ENCODE measurements at regions not wholly inside any gene's neighbourhood (a gene's known extent, or its start where the extent isn't known, plus 50 kb on each side); places are given as distances from the start of the nearest gene placed in this dataset.
"Not testable (repeated sequence)": the region's sequence is repeated elsewhere in the genome, so short reads cannot be mapped to it uniquely, and the experiment has no call there.

DNA sequence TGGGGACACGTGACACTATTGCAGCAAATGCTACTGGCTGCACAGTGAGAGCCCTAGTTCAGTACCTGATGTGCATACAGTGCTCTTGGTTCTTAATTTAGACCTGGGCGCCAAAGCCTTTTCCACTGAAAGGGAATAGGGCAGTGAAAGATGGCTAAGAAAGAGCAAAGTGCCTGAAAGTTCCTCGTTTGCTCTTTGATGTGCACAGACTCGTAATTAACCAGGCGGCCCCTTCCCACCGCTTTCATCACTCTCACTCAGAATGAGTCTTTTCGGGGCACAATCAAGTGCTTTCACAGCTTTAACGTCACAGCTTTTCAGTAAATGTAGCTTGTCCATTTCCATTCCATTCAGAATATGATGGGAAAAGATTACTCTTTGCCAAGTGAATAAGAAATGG lies 116.6 kb upstream of the ADRA1B start:
- H3K4me3 Mint-ChIP-seq = no peak overlapping the region
- no peaks in the 10 kb centered on the region for H3K4me1 Mint-ChIP-seq (ENCODE audit: low read depth)
- DNase-seq = no peak
- H3K9me3 Mint-ChIP-seq = no peaks in the 10 kb centered on the region
- CTCF ChIA-PET = no interaction called here
- intact Hi-C loops (cut with micrococcal nuclease) = no loop called here
- H3K36me3 Mint-ChIP-seq (ENCODE audit: low read depth) = no peaks in the 10 kb centered on the region
- H3K27me3 Mint-ChIP-seq (ENCODE audit: low read depth) = peaks cover 10% of the 10 kb centered on the region
- no peak overlapping the region for H3K27ac Mint-ChIP-seq

DNA sequence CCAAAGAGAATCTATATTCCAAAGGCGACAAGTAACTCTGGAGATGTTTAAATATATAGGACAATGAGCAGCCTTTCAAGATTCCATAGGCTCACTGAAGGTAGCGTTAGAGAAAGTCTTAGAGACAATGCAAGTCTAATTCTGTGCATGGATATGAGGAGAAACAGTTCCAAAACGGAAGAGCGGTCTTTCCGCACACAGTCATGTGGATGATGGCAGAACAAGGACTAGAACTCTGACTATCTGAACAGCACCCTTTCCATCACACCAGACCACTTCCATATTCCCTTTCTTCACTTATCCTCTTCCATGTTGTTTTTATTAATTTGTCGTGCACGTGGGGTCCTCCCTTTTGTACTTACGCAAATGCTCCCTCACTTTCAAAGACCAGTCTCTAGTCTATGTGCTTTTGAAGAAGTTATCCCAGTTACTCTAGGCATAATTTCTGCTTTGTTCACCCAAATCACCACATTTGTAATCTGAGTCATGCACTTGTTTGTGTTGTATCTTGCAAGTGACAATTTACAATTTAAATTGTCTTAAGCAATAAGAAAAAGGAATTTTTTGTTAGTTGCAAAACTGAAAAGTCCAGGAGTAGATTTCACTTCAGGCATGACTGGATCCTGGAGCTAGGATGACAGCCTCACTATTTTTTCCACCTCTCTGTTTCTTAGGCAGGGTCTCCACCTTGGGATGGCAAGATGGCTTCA lies 116.0 kb upstream of the ADRA1B start:
- DNase-seq = no peak
- no peak overlapping the region for H3K4me3 Mint-ChIP-seq
- H3K27ac Mint-ChIP-seq = no peak overlapping the region
- intact Hi-C loops (cut with micrococcal nuclease) = no loop called here
- H3K36me3 Mint-ChIP-seq (ENCODE audit: low read depth) = no peaks in the 10 kb centered on the region
- peaks cover 15% of the 10 kb centered on the region for H3K27me3 Mint-ChIP-seq (ENCODE audit: low read depth)
- CTCF ChIA-PET = no interaction called here
- H3K9me3 Mint-ChIP-seq = peaks cover 4% of the 10 kb centered on the region
- no peaks in the 10 kb centered on the region for H3K4me1 Mint-ChIP-seq (ENCODE audit: low read depth)

- Mint-ChIP-seq H3K27me3 (ENCODE audit: low read depth) (peaks cover 16% of the 10 kb centered on the region), H3K27ac (no peak overlapping the region), H3K36me3 (ENCODE audit: low read depth) (no peaks in the 10 kb centered on the region), H3K4me1 (ENCODE audit: low read depth) (no peaks in the 10 kb centered on the region), H3K9me3 (peaks cover 4% of the 10 kb centered on the region), H3K4me3 (no peak overlapping the region)
- intact Hi-C loops (cut with micrococcal nuclease) = no loop called here
- no peak for DNase-seq
- CTCF ChIA-PET = no interaction called here
Observed at GRCh38 chr5:159801303-159801702, 115.0 kb upstream of the ADRA1B start.

DNA sequence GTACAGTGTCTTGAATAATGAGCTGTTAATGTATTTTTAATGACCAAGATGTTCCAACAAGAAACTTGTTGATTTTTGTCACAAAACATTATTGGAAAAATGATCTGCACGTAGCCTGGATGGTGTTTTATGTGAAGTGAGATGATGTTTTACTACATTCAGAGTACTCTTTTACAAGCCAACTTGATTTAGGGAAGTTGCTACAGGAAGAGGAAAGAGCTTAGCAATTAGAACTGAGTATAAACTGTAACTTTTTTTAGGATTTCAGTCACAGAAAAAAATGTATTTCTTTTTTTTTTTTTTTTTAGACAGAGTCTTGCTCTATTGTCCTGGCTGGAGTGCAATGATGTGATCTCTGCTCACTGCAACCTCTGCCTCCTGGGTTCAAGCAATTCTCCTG lies 113.6 kb upstream of the ADRA1B start:
- Mint-ChIP-seq H3K36me3 (ENCODE audit: low read depth) (no peaks in the 10 kb centered on the region), H3K4me1 (ENCODE audit: low read depth) (no peaks in the 10 kb centered on the region), H3K27ac (no peak overlapping the region), H3K4me3 (no peak overlapping the region), H3K27me3 (ENCODE audit: low read depth) (peaks cover 21% of the 10 kb centered on the region), H3K9me3 (peaks cover 8% of the 10 kb centered on the region)
- intact Hi-C loops (cut with micrococcal nuclease) = no loop called here
- no peak for DNase-seq
- CTCF ChIA-PET = interaction anchor here (0.7 kb wide), 1 partner anchor 28 kb away, joined by 3 read pairs; no protein-coding TSS in a partner anchor

DNA sequence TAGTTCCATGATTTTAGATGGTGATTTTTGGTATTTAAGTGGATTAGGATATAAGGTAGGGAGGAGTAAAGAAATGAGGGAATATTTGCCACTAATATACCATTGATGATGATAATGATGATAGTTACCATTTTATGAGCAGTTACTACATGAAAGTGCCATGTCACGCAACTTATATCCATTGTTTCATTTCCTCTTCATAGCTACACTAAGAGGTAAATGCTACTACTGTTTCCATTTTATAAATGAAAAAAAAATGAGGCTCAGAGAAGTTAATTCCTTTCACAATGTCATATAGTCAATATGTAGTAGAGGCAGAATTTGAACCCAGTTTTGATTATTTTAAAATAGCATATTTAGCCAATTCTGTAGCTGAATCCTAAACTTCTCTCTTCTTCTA lies 112.2 kb upstream of the ADRA1B start:
- Mint-ChIP-seq H3K27ac (no peak overlapping the region), H3K27me3 (ENCODE audit: low read depth) (peaks cover 21% of the 10 kb centered on the region), H3K36me3 (ENCODE audit: low read depth) (no peaks in the 10 kb centered on the region), H3K9me3 (peaks cover 8% of the 10 kb centered on the region), H3K4me1 (ENCODE audit: low read depth) (no peaks in the 10 kb centered on the region), H3K4me3 (no peak overlapping the region)
- intact Hi-C loops (cut with micrococcal nuclease) = no loop called here
- CTCF ChIA-PET = no interaction called here
- no peak for DNase-seq

DNA sequence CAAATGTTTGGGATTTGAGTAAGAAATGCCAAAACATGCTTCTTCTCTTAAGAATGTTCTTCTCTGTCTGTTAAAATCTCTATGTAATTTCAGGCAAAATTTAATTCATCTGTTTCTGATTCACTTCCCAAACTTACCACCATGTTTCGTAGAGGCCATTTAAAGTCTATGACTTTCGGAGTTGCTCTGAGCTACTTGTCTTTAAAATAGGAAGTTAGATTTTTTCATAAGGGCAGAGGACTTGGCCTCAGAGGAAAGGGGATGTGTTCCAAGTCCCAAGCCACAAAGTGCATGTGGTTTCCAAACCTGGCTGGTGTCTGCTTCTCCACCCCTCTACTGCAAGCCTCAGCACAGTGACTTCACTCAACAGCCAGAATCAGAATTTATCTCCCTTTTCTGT lies 111.3 kb upstream of the ADRA1B start:
- Mint-ChIP-seq H3K27me3 (ENCODE audit: low read depth) (peaks cover 21% of the 10 kb centered on the region), H3K9me3 (peaks cover 8% of the 10 kb centered on the region), H3K4me1 (ENCODE audit: low read depth) (no peaks in the 10 kb centered on the region), H3K36me3 (ENCODE audit: low read depth) (no peaks in the 10 kb centered on the region), H3K4me3 (no peak overlapping the region), H3K27ac (no peak overlapping the region)
- no peak for DNase-seq
- intact Hi-C loops (cut with micrococcal nuclease) = no loop called here
- CTCF ChIA-PET = no interaction called here

DNA sequence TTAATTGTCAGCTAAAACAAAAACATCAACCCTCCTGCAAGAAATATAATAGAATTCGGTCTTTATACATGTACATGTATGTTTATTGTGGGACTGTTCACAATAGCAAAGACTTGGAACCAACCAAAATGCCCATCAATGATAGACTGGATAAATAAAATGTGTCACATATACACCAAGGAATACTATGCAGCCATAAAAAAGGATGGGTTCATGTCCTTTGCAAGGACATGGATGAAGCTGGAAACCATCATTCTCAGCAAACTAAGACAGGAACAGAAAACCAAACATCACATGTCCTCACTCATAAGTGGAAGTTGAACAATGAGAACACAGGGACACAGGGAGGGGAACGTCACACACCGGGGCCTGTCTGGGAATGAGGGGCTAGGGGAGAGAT lies 109.1 kb upstream of the ADRA1B start:
- H3K27ac Mint-ChIP-seq; H3K4me3 Mint-ChIP-seq; H3K36me3 Mint-ChIP-seq (ENCODE audit: low read depth); H3K4me1 Mint-ChIP-seq (ENCODE audit: low read depth); intact Hi-C loops (cut with micrococcal nuclease); CTCF ChIA-PET; DNase-seq: not testable (repeated sequence)
- peaks cover 10% of the 10 kb centered on the region for H3K9me3 Mint-ChIP-seq
- peaks cover 23% of the 10 kb centered on the region for H3K27me3 Mint-ChIP-seq (ENCODE audit: low read depth)

GRCh38 chr5:159807586-159807985 lies 108.7 kb upstream of the ADRA1B start:
- intact Hi-C loops (cut with micrococcal nuclease) = no loop called here
- Mint-ChIP-seq H3K27me3 (ENCODE audit: low read depth) (peaks cover 22% of the 10 kb centered on the region), H3K36me3 (ENCODE audit: low read depth) (no peaks in the 10 kb centered on the region)

GRCh38 chr5:159811712-159812111 lies 104.6 kb upstream of the ADRA1B start:
- no peak for DNase-seq
- Mint-ChIP-seq H3K4me1 (ENCODE audit: low read depth) (peaks cover 3% of the 10 kb centered on the region), H3K36me3 (ENCODE audit: low read depth) (no peaks in the 10 kb centered on the region), H3K27me3 (ENCODE audit: low read depth) (peaks cover 6% of the 10 kb centered on the region), H3K27ac (no peak overlapping the region), H3K9me3 (peaks cover 7% of the 10 kb centered on the region), H3K4me3 (no peak overlapping the region)
- intact Hi-C loops (cut with micrococcal nuclease) = no loop called here
- CTCF ChIA-PET = no interaction called here

More at GRCh38 chr5:159807586-159807985, 108.7 kb upstream of the ADRA1B start:
- H3K9me3 Mint-ChIP-seq = peaks cover 10% of the 10 kb centered on the region
- H3K4me3 Mint-ChIP-seq = no peak overlapping the region
- H3K4me1 Mint-ChIP-seq (ENCODE audit: low read depth) = no peaks in the 10 kb centered on the region
- CTCF ChIA-PET = no interaction called here
- DNase-seq = no peak
- no peak overlapping the region for H3K27ac Mint-ChIP-seq

GRCh38 chr5:159812759-159813158 lies 103.5 kb upstream of the ADRA1B start:
- intact Hi-C loops (cut with micrococcal nuclease); CTCF ChIA-PET; H3K36me3 Mint-ChIP-seq (ENCODE audit: low read depth): not testable (repeated sequence)

GRCh38 chr5:159814222-159814621 lies 102.1 kb upstream of the ADRA1B start:
- Mint-ChIP-seq H3K4me3 (no peak overlapping the region), H3K36me3 (ENCODE audit: low read depth) (no peaks in the 10 kb centered on the region), H3K4me1 (ENCODE audit: low read depth) (peaks cover 3% of the 10 kb centered on the region), H3K27me3 (ENCODE audit: low read depth) (peaks cover 2% of the 10 kb centered on the region), H3K9me3 (peaks cover 2% of the 10 kb centered on the region), H3K27ac (no peak overlapping the region)
- intact Hi-C loops (cut with micrococcal nuclease) = no loop called here
- no peak for DNase-seq
- CTCF ChIA-PET = no interaction called here

More at GRCh38 chr5:159812759-159813158, 103.5 kb upstream of the ADRA1B start:
- H3K4me1 Mint-ChIP-seq (ENCODE audit: low read depth); H3K27ac Mint-ChIP-seq; H3K27me3 Mint-ChIP-seq (ENCODE audit: low read depth); H3K4me3 Mint-ChIP-seq; DNase-seq; H3K9me3 Mint-ChIP-seq: not testable (repeated sequence)

GRCh38 chr5:159814805-159815585 lies 101.3 kb upstream of the ADRA1B start:
- Mint-ChIP-seq H3K27me3 (ENCODE audit: low read depth) (peaks cover 2% of the 10 kb centered on the region), H3K4me3 (no peak overlapping the region), H3K36me3 (ENCODE audit: low read depth) (no peaks in the 10 kb centered on the region), H3K9me3 (peaks cover 2% of the 10 kb centered on the region), H3K27ac (no peak overlapping the region), H3K4me1 (ENCODE audit: low read depth) (peaks cover 3% of the 10 kb centered on the region)
- CTCF ChIA-PET = no interaction called here
- intact Hi-C loops (cut with micrococcal nuclease) = no loop called here
- no peak for DNase-seq

All from activated naive CD4-positive, alpha-beta T cell treated with anti-CD3 and anti-CD28 coated beads for 36 hours (primary cell).